MM.1S (cell line): ENCODE measurements at regions not wholly inside any gene's neighbourhood (a gene's known extent, or its start where the extent isn't known, plus 50 kb on each side); places are given as distances from the start of the nearest gene placed in this dataset.

ENCODE experiments used
- DNase-seq: peaks from one replicate; pipeline ENCODE4 v3.0.0-alpha.2; 2015
- H2AFZ ChIP-seq: fragments of 300-600 bp; sonication (generic); 2 replicates; pipeline ENCODE4 v1.6.0; 2016; ENCODE audit warnings: antibody characterized with exemption, low read length
- H3F3A ChIP-seq: fragments of 300-600 bp; sonication (generic); 2 replicates; pipeline ENCODE4 v1.6.1; 2016; ENCODE audit warnings: mild to moderate bottlenecking, antibody characterized with exemption, low read length, moderate library complexity, mixed read lengths; ENCODE audit not compliant: insufficient read depth
- H3K27ac ChIP-seq: fragments of 300-600 bp; sonication (generic); 2 replicates; pipeline ENCODE4 v1.5.1; 2016; ENCODE audit warnings: mild to moderate bottlenecking, low read length
- H3K27me3 ChIP-seq: fragments of 300-600 bp; sonication (generic); replicated peaks from 2 replicates; pipeline ENCODE4 v1.6.0; 2016; ENCODE audit warnings: low read length; ENCODE audit not compliant: insufficient read depth
- H3K36me3 ChIP-seq: fragments of 300-600 bp; sonication (generic); replicated peaks from 2 replicates; pipeline ENCODE4 v1.6.1; 2016; ENCODE audit warnings: mild to moderate bottlenecking, low read length, mixed read lengths; ENCODE audit not compliant: insufficient read depth
- H3K4me1 ChIP-seq: fragments of 300-600 bp; sonication (generic); 2 replicates; pipeline ENCODE4 v1.6.1; 2016; ENCODE audit warnings: low read length, mixed read lengths
- H3K4me2 ChIP-seq: fragments of 300-600 bp; sonication (generic); 2 replicates; pipeline ENCODE4 v1.6.0; 2016; ENCODE audit warnings: low read depth, low read length
- H3K4me3 ChIP-seq: fragments of 300-600 bp; sonication (generic); 2 replicates; pipeline ENCODE4 v1.5.1; 2016; ENCODE audit warnings: low read length, mixed read lengths
- H3K79me2 ChIP-seq: fragments of 300-600 bp; sonication (generic); 2 replicates; pipeline ENCODE4 v1.6.1; 2016; ENCODE audit warnings: mixed run types, low read length, mixed read lengths
- H3K9ac ChIP-seq: fragments of 300-600 bp; sonication (generic); 2 replicates; pipeline ENCODE4 v1.6.1; 2016; ENCODE audit warnings: low read length, mixed read lengths
- H3K9me2 ChIP-seq: fragments of 300-600 bp; sonication (generic); replicated peaks from 2 replicates; pipeline ENCODE4 v1.6.1; 2016; ENCODE audit warnings: mild to moderate bottlenecking, low read length, mixed read lengths; ENCODE audit not compliant: insufficient read depth
- H3K9me3 ChIP-seq: fragments of 300-600 bp; sonication (generic); replicated peaks from 2 replicates; pipeline ENCODE4 v1.6.1; 2016; ENCODE audit warnings: mild to moderate bottlenecking, low read length, mixed read lengths; ENCODE audit not compliant: insufficient read depth
- H4K20me1 ChIP-seq: fragments of 300-600 bp; sonication (generic); 2 replicates; pipeline ENCODE4 v1.6.1; 2016; ENCODE audit warnings: mild to moderate bottlenecking, low read length, moderate library complexity, mixed read lengths; ENCODE audit not compliant: insufficient read depth
- CTCF ChIP-seq: fragments of 300-600 bp; sonication (generic); IDR thresholded peaks from 2 replicates; pipeline ENCODE4 v1.5.1; 2016; ENCODE audit warnings: antibody characterized with exemption, low read length, mixed read lengths
- EZH2 ChIP-seq: fragments of 300-600 bp; sonication (generic); optimal IDR thresholded peaks from 2 replicates; pipeline ENCODE3; 2017; ENCODE audit warnings: low read depth, mild to moderate bottlenecking, antibody characterized with exemption, low read length, mixed read lengths
- EZH2phosphoT487 ChIP-seq: fragments of 300-600 bp; sonication (generic); IDR thresholded peaks from 2 replicates; pipeline ENCODE4 v1.6.1; 2018; ENCODE audit warnings: antibody characterized with exemption, low read length

GRCh38 chr4:148780426-148781005 is 338.3 kb upstream of the NR3C2 start:
- TF ChIP-seq CTCF (no peak), EZH2phosphoT487 (no peak), EZH2 (no peak)
- H3F3A ChIP-seq: no peaks in the 10 kb centered on the region
- no peaks in the 10 kb centered on the region for H4K20me1 ChIP-seq
- no peaks in the 10 kb centered on the region for H3K36me3 ChIP-seq
- DNase-seq: no peak
- no peak overlapping the region for H3K4me3 ChIP-seq
- no peak overlapping the region for H3K4me2 ChIP-seq
- H3K9ac ChIP-seq: no peak overlapping the region
- H3K27me3 ChIP-seq: no peaks in the 10 kb centered on the region
- no peaks in the 10 kb centered on the region for H3K9me2 ChIP-seq
- no peak overlapping the region for H3K27ac ChIP-seq
- H3K4me1 ChIP-seq: no peaks in the 10 kb centered on the region
- no peak overlapping the region for H2AFZ ChIP-seq
- H3K9me3 ChIP-seq: no peaks in the 10 kb centered on the region
- H3K79me2 ChIP-seq: no peaks in the 10 kb centered on the region

GRCh38 chr4:148779771-148780170 is 337.6 kb upstream of the NR3C2 start:
- Histone ChIP-seq H3K79me2 (no peaks in the 10 kb centered on the region), H2AFZ (no peak overlapping the region), H3K27ac (no peak overlapping the region), H3F3A (no peaks in the 10 kb centered on the region), H4K20me1 (no peaks in the 10 kb centered on the region), H3K4me3 (no peak overlapping the region), H3K4me2 (no peak overlapping the region), H3K4me1 (no peaks in the 10 kb centered on the region), H3K27me3 (no peaks in the 10 kb centered on the region), H3K36me3 (no peaks in the 10 kb centered on the region), H3K9me2 (no peaks in the 10 kb centered on the region), H3K9me3 (no peaks in the 10 kb centered on the region), H3K9ac (no peak overlapping the region)
- no peak for DNase-seq
- TF ChIP-seq CTCF (no peak), EZH2phosphoT487 (no peak), EZH2 (no peak)

GRCh38 chr4:148778980-148779675 is 336.9 kb upstream of the NR3C2 start:
- no peaks in the 10 kb centered on the region for H4K20me1 ChIP-seq
- no peaks in the 10 kb centered on the region for H3K36me3 ChIP-seq
- no peak for DNase-seq
- no peak overlapping the region for H3K4me2 ChIP-seq
- H3K27ac ChIP-seq: no peak overlapping the region
- H3K4me1 ChIP-seq: no peaks in the 10 kb centered on the region
- H3K9me2 ChIP-seq: no peaks in the 10 kb centered on the region
- no peaks in the 10 kb centered on the region for H3F3A ChIP-seq
- H3K27me3 ChIP-seq: no peaks in the 10 kb centered on the region
- H2AFZ ChIP-seq: no peak overlapping the region
- H3K4me3 ChIP-seq: no peak overlapping the region
- H3K9ac ChIP-seq: no peak overlapping the region
- H3K9me3 ChIP-seq: no peaks in the 10 kb centered on the region
- H3K79me2 ChIP-seq: no peaks in the 10 kb centered on the region
- TF ChIP-seq EZH2phosphoT487 (no peak), CTCF (no peak), EZH2 (no peak)
